ENCODE measurements at regions not wholly inside any gene's neighbourhood (a gene's known extent, or its start where the extent isn't known, plus 50 kb on each side); places are given as distances from the start of the nearest gene placed in this dataset.

DNA sequence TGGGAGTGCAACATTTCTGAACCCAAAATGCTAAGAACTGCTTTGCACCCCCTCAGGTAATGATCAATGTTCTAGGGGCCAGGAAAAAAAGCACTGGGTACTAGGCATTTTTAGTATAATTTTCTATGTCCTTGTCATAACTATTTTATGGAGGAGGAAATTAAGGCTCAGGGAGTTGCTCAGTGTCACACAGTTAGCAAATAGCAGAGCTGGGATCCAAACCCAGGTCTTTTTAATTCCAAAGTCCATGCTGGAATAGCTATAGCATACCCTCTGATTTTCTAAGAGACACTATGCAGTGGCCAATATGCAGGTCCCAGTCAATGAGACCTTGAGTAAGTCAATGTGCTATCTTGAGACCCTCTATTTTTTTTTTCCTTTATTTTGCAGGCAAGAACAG, 394.5 kb upstream of the USP24 start:
- no peak for DNase-seq
- Mint-ChIP-seq H3K36me3 (ENCODE audit: low read depth) (peaks cover 8% of the 10 kb centered on the region), H3K4me3 (no peak overlapping the region), H3K9me3 (peaks cover 45% of the 10 kb centered on the region), H3K27ac (no peak overlapping the region), H3K27me3 (ENCODE audit: low read depth, poor library complexity) (peaks cover 15% of the 10 kb centered on the region), H3K4me1 (peaks cover 7% of the 10 kb centered on the region)
- TF ChIP-seq, protein P1, sequence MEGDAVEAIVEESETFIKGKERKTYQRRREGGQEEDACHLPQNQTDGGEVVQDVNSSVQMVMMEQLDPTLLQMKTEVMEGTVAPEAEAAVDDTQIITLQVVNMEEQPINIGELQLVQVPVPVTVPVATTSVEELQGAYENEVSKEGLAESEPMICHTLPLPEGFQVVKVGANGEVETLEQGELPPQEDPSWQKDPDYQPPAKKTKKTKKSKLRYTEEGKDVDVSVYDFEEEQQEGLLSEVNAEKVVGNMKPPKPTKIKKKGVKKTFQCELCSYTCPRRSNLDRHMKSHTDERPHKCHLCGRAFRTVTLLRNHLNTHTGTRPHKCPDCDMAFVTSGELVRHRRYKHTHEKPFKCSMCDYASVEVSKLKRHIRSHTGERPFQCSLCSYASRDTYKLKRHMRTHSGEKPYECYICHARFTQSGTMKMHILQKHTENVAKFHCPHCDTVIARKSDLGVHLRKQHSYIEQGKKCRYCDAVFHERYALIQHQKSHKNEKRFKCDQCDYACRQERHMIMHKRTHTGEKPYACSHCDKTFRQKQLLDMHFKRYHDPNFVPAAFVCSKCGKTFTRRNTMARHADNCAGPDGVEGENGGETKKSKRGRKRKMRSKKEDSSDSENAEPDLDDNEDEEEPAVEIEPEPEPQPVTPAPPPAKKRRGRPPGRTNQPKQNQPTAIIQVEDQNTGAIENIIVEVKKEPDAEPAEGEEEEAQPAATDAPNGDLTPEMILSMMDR (IDR thresholded peaks at IDR 0.05) = no peak

DNA sequence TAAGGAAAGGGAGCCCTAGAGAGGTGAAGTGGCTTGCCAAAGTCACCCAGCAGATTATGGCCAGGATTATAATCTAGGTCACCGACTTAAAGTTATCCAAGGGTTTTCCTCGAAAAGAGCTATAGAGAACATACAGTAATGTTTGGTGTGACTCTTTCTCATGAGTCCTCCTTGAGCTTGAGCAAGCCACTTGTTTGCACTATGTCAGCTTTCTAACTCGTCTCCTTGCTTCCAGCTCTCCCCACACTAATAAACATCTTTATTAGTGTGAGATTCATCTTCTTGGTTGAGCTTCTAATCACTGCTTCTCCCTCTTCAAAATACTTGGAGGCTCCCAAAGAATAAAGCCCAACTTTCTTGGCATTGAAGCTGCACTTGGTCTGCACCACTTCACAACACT, 390.0 kb upstream of the USP24 start:
- Mint-ChIP-seq H3K4me1 (peaks cover 1% of the 10 kb centered on the region), H3K36me3 (ENCODE audit: low read depth) (peaks cover 8% of the 10 kb centered on the region), H3K9me3 (peaks cover 37% of the 10 kb centered on the region), H3K4me3 (no peak overlapping the region), H3K27ac (no peak overlapping the region), H3K27me3 (ENCODE audit: low read depth, poor library complexity) (peaks cover 7% of the 10 kb centered on the region)
- TF ChIP-seq, protein P1 (IDR thresholded peaks at IDR 0.05) = no peak
- DNase-seq = no peak

DNA sequence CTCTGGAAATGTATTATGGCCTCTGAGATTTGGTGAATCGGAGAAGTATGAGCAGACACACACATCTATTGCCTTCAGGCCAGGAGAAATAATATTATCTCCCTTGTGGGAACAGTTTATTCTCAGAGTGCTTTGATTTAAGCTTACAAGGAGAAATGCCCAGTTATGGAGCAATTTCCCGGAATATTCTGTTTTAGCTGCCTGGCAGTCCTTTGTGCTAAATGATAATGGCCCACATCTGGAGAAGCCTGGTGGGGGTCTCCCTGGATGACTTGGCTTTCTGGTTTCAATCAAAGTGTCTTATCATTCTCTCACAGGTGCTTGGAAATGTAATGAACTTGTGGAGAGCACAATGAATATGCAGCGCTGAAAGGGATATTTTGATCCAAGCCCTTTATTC, 389.6 kb upstream of the USP24 start:
- Mint-ChIP-seq H3K4me1 (no peaks in the 10 kb centered on the region), H3K36me3 (ENCODE audit: low read depth) (peaks cover 8% of the 10 kb centered on the region), H3K9me3 (peaks cover 40% of the 10 kb centered on the region), H3K4me3 (no peak overlapping the region), H3K27me3 (ENCODE audit: low read depth, poor library complexity) (peaks cover 7% of the 10 kb centered on the region), H3K27ac (no peak overlapping the region)
- no peak for DNase-seq
- TF ChIP-seq, protein P1 (IDR thresholded peaks at IDR 0.05) = no peak

DNA sequence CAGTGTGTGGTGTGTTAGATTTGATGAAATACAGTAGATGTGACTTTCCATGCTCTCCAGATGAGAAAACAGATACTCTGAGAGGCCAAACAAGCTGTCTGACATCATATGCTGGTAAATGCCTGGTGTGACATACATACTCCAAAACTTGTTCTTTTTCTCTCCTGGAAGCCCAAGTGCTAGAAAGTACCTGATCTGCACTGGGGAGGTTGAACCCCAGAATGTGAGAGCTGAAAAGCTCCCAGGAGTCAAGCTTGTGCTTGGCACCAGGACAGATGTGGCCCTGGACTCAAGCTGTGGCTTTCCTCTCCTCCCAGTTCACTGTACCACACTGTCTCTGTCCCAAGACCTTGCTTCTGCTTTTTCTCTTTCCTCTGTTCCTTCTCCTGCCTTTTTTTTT, 389.0 kb upstream of the USP24 start:
- Mint-ChIP-seq H3K27me3 (ENCODE audit: low read depth, poor library complexity) (peaks cover 7% of the 10 kb centered on the region), H3K4me1 (no peaks in the 10 kb centered on the region), H3K27ac (no peak overlapping the region), H3K36me3 (ENCODE audit: low read depth) (peaks cover 8% of the 10 kb centered on the region), H3K9me3 (peaks cover 39% of the 10 kb centered on the region), H3K4me3 (no peak overlapping the region)
- TF ChIP-seq, protein P1 (IDR thresholded peaks at IDR 0.05) = no peak
- no peak for DNase-seq

DNA sequence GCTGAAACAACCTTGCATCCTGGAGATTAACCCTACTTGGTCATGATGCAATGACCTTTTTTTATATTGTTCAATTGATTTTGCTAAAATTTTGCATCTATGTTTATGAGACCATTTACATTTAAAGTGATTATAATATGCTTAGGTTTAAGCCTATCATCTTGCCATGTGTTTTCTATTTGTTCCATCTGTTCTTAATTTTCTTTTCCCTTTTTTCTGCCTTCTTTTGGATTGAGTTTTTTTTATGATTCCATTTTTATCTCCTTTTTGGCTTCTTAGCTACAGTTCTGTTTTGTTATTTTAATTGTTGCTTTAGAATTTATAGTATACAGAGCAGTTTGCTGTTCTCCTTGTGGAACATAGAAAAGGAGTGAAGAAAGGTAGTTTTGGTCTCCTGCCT, 385.1 kb upstream of the USP24 start:
- peaks cover 7% of the 10 kb centered on the region for H3K36me3 Mint-ChIP-seq (ENCODE audit: low read depth)
- TF ChIP-seq, protein P1 (IDR thresholded peaks at IDR 0.05) = no peak
- no peaks in the 10 kb centered on the region for H3K4me1 Mint-ChIP-seq
- H3K27ac Mint-ChIP-seq = no peak overlapping the region
- H3K9me3 Mint-ChIP-seq = peaks cover 26% of the 10 kb centered on the region
- DNase-seq = no peak
- H3K27me3 Mint-ChIP-seq (ENCODE audit: low read depth, poor library complexity) = peaks cover under 1% of the 10 kb centered on the region
- no peak overlapping the region for H3K4me3 Mint-ChIP-seq

DNA sequence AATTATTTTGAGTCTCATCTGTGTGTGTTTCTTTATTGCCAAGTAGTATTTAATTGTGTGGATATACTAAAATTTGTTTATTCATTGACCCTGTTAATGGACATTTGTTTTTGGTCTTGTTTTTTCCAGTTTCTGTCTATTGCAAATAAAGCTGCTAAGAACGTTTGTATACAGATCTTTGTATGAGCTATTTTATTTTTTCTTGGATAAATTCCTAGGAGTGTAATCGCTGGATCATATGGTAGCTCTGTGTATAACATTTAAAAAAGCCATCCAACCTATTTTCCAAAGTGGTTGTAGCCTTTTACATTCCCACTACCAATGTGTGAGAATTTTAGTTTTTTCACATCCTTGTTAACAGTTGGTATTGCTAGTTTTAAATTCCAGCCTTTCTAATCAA, 382.7 kb upstream of the USP24 start:
- Mint-ChIP-seq H3K27me3 (ENCODE audit: low read depth, poor library complexity) (peaks cover 4% of the 10 kb centered on the region), H3K9me3 (peaks cover 26% of the 10 kb centered on the region), H3K4me3 (no peak overlapping the region), H3K36me3 (ENCODE audit: low read depth) (peaks cover 7% of the 10 kb centered on the region), H3K27ac (no peak overlapping the region), H3K4me1 (no peaks in the 10 kb centered on the region)
- TF ChIP-seq, protein P1 (IDR thresholded peaks at IDR 0.05) = no peak
- no peak for DNase-seq

Measured in nephron progenitor cell (in vitro differentiated cells).